GM18511 (cell line): ENCODE measurements at regions not wholly inside any gene's neighbourhood (a gene's known extent, or its start where the extent isn't known, plus 50 kb on each side); places are given as distances from the start of the nearest gene placed in this dataset.

Source experiments
- ATAC-seq: cut with Tn5 transposase; IDR thresholded peaks from one replicate; pipeline ENCODE4 v1.9.1; 2021; ENCODE audit warnings: mild to moderate bottlenecking, moderate library complexity; ENCODE audit not compliant: unreplicated experiment

- no peak for ATAC-seq
Measured at GRCh38 chr4:104138116-104138515, 356.6 kb downstream of the CXXC4 start.

- ATAC-seq: peak; percentile 27
Measured at GRCh38 chr4:104129243-104129642, 365.5 kb downstream of the CXXC4 start.

GRCh38 chr4:104128850-104129213 lies 365.9 kb downstream of the CXXC4 start:
- ATAC-seq: peak; percentile 55

GRCh38 chr4:104128031-104128849 lies 366.5 kb downstream of the CXXC4 start:
- peak; percentile 20 for ATAC-seq

- no peak for ATAC-seq
Measured at GRCh38 chr4:104123021-104123420, 371.7 kb downstream of the CXXC4 start.

GRCh38 chr4:104117776-104118175 lies 376.9 kb downstream of the CXXC4 start:
- no peak for ATAC-seq

GRCh38 chr4:104113850-104114249 lies 380.8 kb downstream of the CXXC4 start:
- ATAC-seq: no peak

- ATAC-seq: no peak
Measured at GRCh38 chr4:104099141-104099540, 379.4 kb upstream of the TACR3 start.

GRCh38 chr4:104093247-104093646 lies 373.5 kb upstream of the TACR3 start:
- ATAC-seq: no peak

- ATAC-seq: no peak
Measured at GRCh38 chr4:104073229-104073628, 353.4 kb upstream of the TACR3 start.

- no peak for ATAC-seq
Measured at GRCh38 chr4:104066533-104066932, 346.7 kb upstream of the TACR3 start.

GRCh38 chr4:104064646-104065577 lies 345.1 kb upstream of the TACR3 start:
- peak; percentile 89 for ATAC-seq

GRCh38 chr4:104063341-104063740 lies 343.6 kb upstream of the TACR3 start:
- ATAC-seq: no peak

GRCh38 chr4:104044369-104044768 lies 324.6 kb upstream of the TACR3 start:
- ATAC-seq: no peak

- ATAC-seq: no peak
Measured at GRCh38 chr4:104032896-104033295, 313.1 kb upstream of the TACR3 start.

GRCh38 chr4:104025251-104025650 lies 305.5 kb upstream of the TACR3 start:
- ATAC-seq: no peak

- ATAC-seq: no peak
Measured at GRCh38 chr4:104022831-104023230, 303.0 kb upstream of the TACR3 start.

- no peak for ATAC-seq
Measured at GRCh38 chr4:104022226-104022625, 302.4 kb upstream of the TACR3 start.

- no peak for ATAC-seq
Measured at GRCh38 chr4:104020641-104021040, 300.9 kb upstream of the TACR3 start.

- ATAC-seq: no peak
Measured at GRCh38 chr4:104017213-104017612, 297.4 kb upstream of the TACR3 start.

GRCh38 chr4:104015680-104016079 lies 295.9 kb upstream of the TACR3 start:
- no peak for ATAC-seq

GRCh38 chr4:104010722-104011121 lies 290.9 kb upstream of the TACR3 start:
- no peak for ATAC-seq
